ENCODE measurements at regions not wholly inside any gene's neighbourhood (a gene's known extent, or its start where the extent isn't known, plus 50 kb on each side); places are given as distances from the start of the nearest gene placed in this dataset.

- DNase-seq (ENCODE audit: low read depth in 2 of 2) = no peak
Measured at GRCh38 chr3:106172780-106173179, 304.0 kb upstream of the CBLB start.

GRCh38 chr3:106175276-106175675 is 306.5 kb upstream of the CBLB start:
- no peak for DNase-seq (ENCODE audit: low read depth in 2 of 2)

- peak; percentile 18 to 39 for DNase-seq (ENCODE audit: low read depth in 2 of 2)
Measured at GRCh38 chr3:106176734-106177133, 307.9 kb upstream of the CBLB start.

- no peak for DNase-seq (ENCODE audit: low read depth in 2 of 2)
Measured at GRCh38 chr3:106182950-106183511, 314.2 kb upstream of the CBLB start.

- DNase-seq (ENCODE audit: low read depth in 2 of 2) = no peak
Measured at GRCh38 chr3:106183762-106184391, 315.1 kb upstream of the CBLB start.

GRCh38 chr3:106184540-106185457 is 316.0 kb upstream of the CBLB start:
- no peak for DNase-seq (ENCODE audit: low read depth in 2 of 2)

GRCh38 chr3:106185949-106186348 is 317.1 kb upstream of the CBLB start:
- no peak for DNase-seq (ENCODE audit: low read depth in 2 of 2)

- no peak for DNase-seq (ENCODE audit: low read depth in 2 of 2)
Measured at GRCh38 chr3:106190296-106190695, 321.5 kb upstream of the CBLB start.

- no peak for DNase-seq (ENCODE audit: low read depth in 2 of 2)
Measured at GRCh38 chr3:106191211-106191610, 322.4 kb upstream of the CBLB start.

- no peak for DNase-seq (ENCODE audit: low read depth in 2 of 2)
Measured at GRCh38 chr3:106191913-106192312, 323.1 kb upstream of the CBLB start.

GRCh38 chr3:106193876-106194275 is 325.1 kb upstream of the CBLB start:
- DNase-seq (ENCODE audit: low read depth in 2 of 2) = no peak

GRCh38 chr3:106194726-106195125 is 325.9 kb upstream of the CBLB start:
- DNase-seq (ENCODE audit: low read depth in 2 of 2) = no peak

GRCh38 chr3:106197532-106198194 is 328.9 kb upstream of the CBLB start:
- DNase-seq (ENCODE audit: low read depth in 2 of 2) = no peak

GRCh38 chr3:106204160-106204868 is 335.5 kb upstream of the CBLB start:
- DNase-seq (ENCODE audit: low read depth in 2 of 2) = no peak

GRCh38 chr3:106206146-106206545 is 337.3 kb upstream of the CBLB start:
- no peak for DNase-seq (ENCODE audit: low read depth in 2 of 2)

- DNase-seq (ENCODE audit: low read depth in 2 of 2) = no peak
Measured at GRCh38 chr3:106206613-106207012, 337.8 kb upstream of the CBLB start.

- DNase-seq (ENCODE audit: low read depth in 2 of 2) = no peak
Measured at GRCh38 chr3:106208251-106208650, 339.4 kb upstream of the CBLB start.

- DNase-seq (ENCODE audit: low read depth in 2 of 2) = no peak
Measured at GRCh38 chr3:106208967-106209366, 340.2 kb upstream of the CBLB start.

- DNase-seq (ENCODE audit: low read depth in 2 of 2) = no peak
Measured at GRCh38 chr3:106209482-106209881, 340.7 kb upstream of the CBLB start.

- DNase-seq (ENCODE audit: low read depth in 2 of 2) = no peak
Measured at GRCh38 chr3:106210923-106211322, 342.1 kb upstream of the CBLB start.

- no peak for DNase-seq (ENCODE audit: low read depth in 2 of 2)
Measured at GRCh38 chr3:106212665-106213222, 343.9 kb upstream of the CBLB start.
